Loucy (cell line): ENCODE measurements at regions not wholly inside any gene's neighbourhood (a gene's known extent, or its start where the extent isn't known, plus 50 kb on each side); places are given as distances from the start of the nearest gene placed in this dataset.

Experiments
- H2AFZ ChIP-seq: fragments of 200-600 bp; sonication (generic); 2 replicates; pipeline ENCODE4 v1.6.0; 2016; ENCODE audit warnings: antibody characterized with exemption, mild to moderate bottlenecking, low read length, moderate library complexity
- H3F3A ChIP-seq: fragments of 200-600 bp; 2 replicates; pipeline ENCODE4 v1.6.0; 2016; ENCODE audit warnings: antibody characterized with exemption, low read depth, mild to moderate bottlenecking
- H3K27me3 ChIP-seq: fragments of 200-600 bp; sonication (generic); 2 replicates; pipeline ENCODE4 v1.6.1; 2014; ENCODE audit warnings: low read length, mild to moderate bottlenecking; ENCODE audit not compliant: insufficient read depth, poor library complexity, severe bottlenecking
- H3K36me3 ChIP-seq: fragments of 200-600 bp; sonication (generic); 2 replicates; pipeline ENCODE4 v1.6.1; 2016; ENCODE audit warnings: low read length; ENCODE audit not compliant: insufficient read depth
- H3K4me1 ChIP-seq: fragments of 200-600 bp; sonication (generic); 2 replicates; pipeline ENCODE4 v1.5.1; 2014; ENCODE audit warnings: low read length, mild to moderate bottlenecking; ENCODE audit not compliant: insufficient read depth, poor library complexity, severe bottlenecking
- H3K4me2 ChIP-seq: fragments of 200-600 bp; sonication (generic); 2 replicates; pipeline ENCODE4 v1.6.0; 2014; ENCODE audit warnings: antibody characterized with exemption, low read length, low read depth, mild to moderate bottlenecking; ENCODE audit not compliant: poor library complexity, severe bottlenecking
- H3K4me3 ChIP-seq: fragments of 200-600 bp; sonication (generic); 2 replicates; pipeline ENCODE4 v1.5.1; 2014; ENCODE audit warnings: low read length, mild to moderate bottlenecking, mixed read lengths; ENCODE audit not compliant: poor library complexity, severe bottlenecking
- H3K79me2 ChIP-seq: fragments of 200-600 bp; sonication (generic); 2 replicates; pipeline ENCODE4 v1.6.1; 2014; ENCODE audit warnings: low read length; ENCODE audit not compliant: insufficient read depth
- H3K9ac ChIP-seq: fragments of 200-600 bp; sonication (generic); 2 replicates; pipeline ENCODE4 v1.6.0; 2014; ENCODE audit warnings: mild to moderate bottlenecking, low read depth, low read length, moderate library complexity; ENCODE audit not compliant: poor library complexity, severe bottlenecking
- H3K9me2 ChIP-seq: fragments of 200-600 bp; sonication (generic); replicated peaks from 2 replicates; pipeline ENCODE4 v1.6.1; 2016; ENCODE audit warnings: low read depth, low read length, mixed read lengths
- H3K9me3 ChIP-seq: fragments of 200-600 bp; sonication (generic); 2 replicates; pipeline ENCODE4 v1.6.1; 2014; ENCODE audit warnings: mild to moderate bottlenecking, antibody characterized with exemption, low read length, low read depth; ENCODE audit not compliant: insufficient read depth
- H4K20me1 ChIP-seq: fragments of 200-600 bp; sonication (generic); 2 replicates; pipeline ENCODE4 v1.6.0; 2014; ENCODE audit warnings: antibody characterized with exemption, low read length, mild to moderate bottlenecking; ENCODE audit not compliant: insufficient read depth, poor library complexity, severe bottlenecking
- EZH2phosphoT487 ChIP-seq: fragments of 200-600 bp; IDR thresholded peaks from 2 replicates; pipeline ENCODE4 v1.6.1; 2018; ENCODE audit warnings: antibody characterized with exemption, mild to moderate bottlenecking, moderate library complexity, borderline replicate concordance
- TF ChIP-seq, protein P1 (sequence below): fragments of 200-600 bp; sonication (generic); conservative IDR thresholded peaks from 2 replicates; pipeline ENCODE4 v1.5.1; 2014; ENCODE audit warnings: mild to moderate bottlenecking, antibody characterized with exemption, low read length

DNA sequence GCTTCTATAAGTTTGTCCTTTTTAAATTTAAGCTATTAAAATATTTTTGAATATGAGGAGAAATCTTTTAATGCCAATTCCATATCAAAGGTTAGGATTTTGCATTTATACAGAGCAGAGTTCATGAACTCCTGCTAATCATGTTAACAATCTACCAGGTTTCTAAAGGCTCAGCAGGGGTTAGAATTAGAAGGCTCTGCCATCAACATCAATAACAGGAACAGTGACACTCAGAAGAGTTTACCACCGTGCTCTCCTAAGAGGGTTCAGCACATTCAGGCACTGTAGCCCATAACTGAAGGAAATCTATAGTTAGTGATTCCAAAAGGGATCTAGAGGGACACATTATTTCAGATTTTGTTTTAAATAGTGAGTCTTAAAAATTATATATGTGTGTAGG lies 100.1 kb downstream of the HOXA1 start:
- Histone ChIP-seq H3K9me3 (no peaks in the 10 kb centered on the region), H3K27me3 (no peaks in the 10 kb centered on the region), H3K4me2 (no peak overlapping the region), H3K9ac (no peak overlapping the region), H4K20me1 (no peaks in the 10 kb centered on the region), H3K9me2 (no peaks in the 10 kb centered on the region), H2AFZ (no peak overlapping the region), H3K4me1 (no peaks in the 10 kb centered on the region), H3K4me3 (no peak overlapping the region), H3K36me3 (no peaks in the 10 kb centered on the region), H3K79me2 (no peaks in the 10 kb centered on the region), H3F3A (no peaks in the 10 kb centered on the region)
- no peak for TF ChIP-seq EZH2phosphoT487
- TF ChIP-seq, protein P1, sequence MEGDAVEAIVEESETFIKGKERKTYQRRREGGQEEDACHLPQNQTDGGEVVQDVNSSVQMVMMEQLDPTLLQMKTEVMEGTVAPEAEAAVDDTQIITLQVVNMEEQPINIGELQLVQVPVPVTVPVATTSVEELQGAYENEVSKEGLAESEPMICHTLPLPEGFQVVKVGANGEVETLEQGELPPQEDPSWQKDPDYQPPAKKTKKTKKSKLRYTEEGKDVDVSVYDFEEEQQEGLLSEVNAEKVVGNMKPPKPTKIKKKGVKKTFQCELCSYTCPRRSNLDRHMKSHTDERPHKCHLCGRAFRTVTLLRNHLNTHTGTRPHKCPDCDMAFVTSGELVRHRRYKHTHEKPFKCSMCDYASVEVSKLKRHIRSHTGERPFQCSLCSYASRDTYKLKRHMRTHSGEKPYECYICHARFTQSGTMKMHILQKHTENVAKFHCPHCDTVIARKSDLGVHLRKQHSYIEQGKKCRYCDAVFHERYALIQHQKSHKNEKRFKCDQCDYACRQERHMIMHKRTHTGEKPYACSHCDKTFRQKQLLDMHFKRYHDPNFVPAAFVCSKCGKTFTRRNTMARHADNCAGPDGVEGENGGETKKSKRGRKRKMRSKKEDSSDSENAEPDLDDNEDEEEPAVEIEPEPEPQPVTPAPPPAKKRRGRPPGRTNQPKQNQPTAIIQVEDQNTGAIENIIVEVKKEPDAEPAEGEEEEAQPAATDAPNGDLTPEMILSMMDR: no peak

DNA sequence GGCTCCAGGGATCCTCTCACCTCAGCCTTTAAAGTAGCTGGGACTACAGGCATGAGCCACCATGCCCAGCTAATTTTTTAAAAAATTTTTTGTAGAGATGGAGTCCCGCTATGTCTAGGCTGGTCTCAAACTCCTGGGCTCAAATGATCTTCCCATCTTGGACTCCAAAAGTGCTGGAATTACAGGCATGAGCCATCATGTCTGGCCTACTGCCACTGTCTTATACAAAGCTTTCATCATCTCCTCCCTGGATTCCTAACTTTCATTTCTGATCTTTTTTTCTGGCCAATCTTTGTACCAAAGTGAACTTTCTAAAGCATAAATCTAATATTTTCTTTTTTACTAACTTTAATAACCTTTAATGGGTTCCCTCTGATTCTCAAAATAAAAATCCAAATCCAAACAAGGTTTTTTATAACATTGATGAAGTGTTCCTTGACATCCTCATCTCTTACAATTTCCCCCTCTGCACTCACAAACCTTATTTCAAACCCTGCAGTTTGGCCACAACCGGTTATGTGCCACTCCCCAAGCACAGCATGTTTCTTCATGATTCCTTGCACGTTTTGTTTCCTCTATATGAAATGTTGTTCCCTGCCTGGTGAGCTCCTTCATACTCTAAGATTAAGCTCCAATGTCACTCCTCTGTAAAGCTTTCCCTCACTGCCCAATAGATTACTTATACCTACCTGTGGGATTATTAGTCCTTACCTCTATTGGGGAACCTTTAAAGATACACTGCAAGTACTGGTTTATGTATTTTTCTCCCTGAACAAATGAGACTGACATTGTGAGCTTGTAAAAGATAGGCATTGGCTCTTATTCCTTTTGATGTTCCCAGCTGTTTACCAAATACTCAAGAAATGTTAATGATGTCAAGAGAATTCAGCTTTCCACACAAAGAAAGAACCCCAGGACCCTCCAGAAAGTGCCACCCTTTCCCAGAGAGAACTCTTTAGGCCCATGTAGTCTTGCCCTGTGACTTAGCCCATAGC lies 101.7 kb downstream of the HOXA1 start:
- H3K4me1 ChIP-seq: no peaks in the 10 kb centered on the region
- H2AFZ ChIP-seq: no peak overlapping the region
- H3F3A ChIP-seq: no peaks in the 10 kb centered on the region
- H3K9ac ChIP-seq: no peak overlapping the region
- H3K9me2 ChIP-seq: no peaks in the 10 kb centered on the region
- H4K20me1 ChIP-seq: no peaks in the 10 kb centered on the region
- H3K79me2 ChIP-seq: no peaks in the 10 kb centered on the region
- H3K27me3 ChIP-seq: no peaks in the 10 kb centered on the region
- no peak overlapping the region for H3K4me3 ChIP-seq
- no peaks in the 10 kb centered on the region for H3K9me3 ChIP-seq
- H3K4me2 ChIP-seq: no peak overlapping the region
- TF ChIP-seq EZH2phosphoT487: no peak
- TF ChIP-seq, protein P1: no peak
- no peaks in the 10 kb centered on the region for H3K36me3 ChIP-seq

DNA sequence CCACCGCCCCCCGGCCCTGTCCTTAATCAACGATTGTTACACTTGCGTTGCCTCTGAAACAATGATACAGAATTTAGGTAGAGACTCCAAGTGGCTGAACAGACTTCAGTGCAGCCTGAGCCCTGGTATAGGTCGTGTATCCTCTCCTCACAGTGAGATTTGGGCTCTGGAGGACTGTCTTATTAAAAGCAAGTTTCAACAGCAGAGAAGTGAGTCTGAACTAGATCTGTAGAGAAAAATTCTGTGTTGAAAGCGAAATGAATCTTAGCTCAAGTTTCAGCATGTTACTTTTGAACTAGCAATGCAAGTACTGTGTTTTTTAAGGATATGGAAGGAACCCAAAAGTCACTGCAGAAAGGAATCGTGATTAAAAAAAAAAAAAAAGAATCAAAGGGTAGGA lies 103.1 kb downstream of the HOXA1 start:
- Histone ChIP-seq H3K9me3 (no peaks in the 10 kb centered on the region), H3K27me3 (no peaks in the 10 kb centered on the region), H4K20me1 (no peaks in the 10 kb centered on the region), H3K4me2 (no peak overlapping the region), H3K4me3 (no peak overlapping the region), H3K9me2 (no peaks in the 10 kb centered on the region), H3K36me3 (no peaks in the 10 kb centered on the region), H3K4me1 (no peaks in the 10 kb centered on the region), H3K9ac (no peak overlapping the region), H3K79me2 (no peaks in the 10 kb centered on the region), H2AFZ (no peak overlapping the region), H3F3A (no peaks in the 10 kb centered on the region)
- TF ChIP-seq EZH2phosphoT487: no peak
- TF ChIP-seq, protein P1: no peak
